ENCODE measurements at regions not wholly inside any gene's neighbourhood (a gene's known extent, or its start where the extent isn't known, plus 50 kb on each side); places are given as distances from the start of the nearest gene placed in this dataset.

DNA sequence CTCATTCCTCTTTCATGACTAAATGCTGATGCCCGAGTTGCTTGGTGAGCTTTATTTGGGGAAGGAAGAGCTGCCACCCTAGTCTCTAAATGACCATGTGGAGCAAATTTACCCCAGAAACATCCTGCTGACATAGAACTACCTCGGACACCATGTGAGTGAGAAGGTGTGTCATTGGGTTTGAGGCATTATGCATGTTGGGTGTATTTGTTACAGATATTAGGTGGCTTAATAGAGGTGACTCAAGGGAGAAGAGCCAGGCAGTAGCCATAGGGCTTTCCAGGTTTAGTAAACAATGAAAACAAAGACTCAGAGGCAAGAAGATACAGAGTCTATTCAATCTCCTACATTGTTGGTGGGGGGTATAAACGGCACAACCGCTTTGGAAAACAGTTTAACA, 581.5 kb downstream of the CCDC171 start:
- H3K27me3 ChIP-seq (ENCODE audit: control insufficient read depth, insufficient read depth, low read length, poor library complexity, severe bottlenecking): no peaks in the 10 kb centered on the region
- peaks cover 5% of the 10 kb centered on the region for H3K9me3 Mint-ChIP-seq
- H3K4me3 ChIP-seq (ENCODE audit: low read length): no peak overlapping the region
- no peaks in the 10 kb centered on the region for H3K36me3 ChIP-seq (ENCODE audit: control insufficient read depth, insufficient read depth, low read length)
- H3K9ac ChIP-seq (ENCODE audit: extremely low read depth, low read length, poor library complexity, severe bottlenecking): no peak overlapping the region
- DNase-seq: no peak
- no peaks in the 10 kb centered on the region for H3K4me1 Mint-ChIP-seq
- H3K4me1 ChIP-seq (ENCODE audit: control insufficient read depth, insufficient read depth, low read length): no peaks in the 10 kb centered on the region
- H3K27ac Mint-ChIP-seq: no peak overlapping the region
- H3K36me3 Mint-ChIP-seq (ENCODE audit: low read depth): no peaks in the 10 kb centered on the region
- H3K27ac ChIP-seq (ENCODE audit: low read depth, low read length): no peak overlapping the region
- WGBS, 2 experiments (ENCODE audit: insufficient coverage in 1 of 2, insufficient read length in 1 of 2): 94 to 96% methylated on average over 3 to 4 of the region's 4 CpGs
- H3K4me3 Mint-ChIP-seq: no peak overlapping the region
- TF ChIP-seq, protein P1, sequence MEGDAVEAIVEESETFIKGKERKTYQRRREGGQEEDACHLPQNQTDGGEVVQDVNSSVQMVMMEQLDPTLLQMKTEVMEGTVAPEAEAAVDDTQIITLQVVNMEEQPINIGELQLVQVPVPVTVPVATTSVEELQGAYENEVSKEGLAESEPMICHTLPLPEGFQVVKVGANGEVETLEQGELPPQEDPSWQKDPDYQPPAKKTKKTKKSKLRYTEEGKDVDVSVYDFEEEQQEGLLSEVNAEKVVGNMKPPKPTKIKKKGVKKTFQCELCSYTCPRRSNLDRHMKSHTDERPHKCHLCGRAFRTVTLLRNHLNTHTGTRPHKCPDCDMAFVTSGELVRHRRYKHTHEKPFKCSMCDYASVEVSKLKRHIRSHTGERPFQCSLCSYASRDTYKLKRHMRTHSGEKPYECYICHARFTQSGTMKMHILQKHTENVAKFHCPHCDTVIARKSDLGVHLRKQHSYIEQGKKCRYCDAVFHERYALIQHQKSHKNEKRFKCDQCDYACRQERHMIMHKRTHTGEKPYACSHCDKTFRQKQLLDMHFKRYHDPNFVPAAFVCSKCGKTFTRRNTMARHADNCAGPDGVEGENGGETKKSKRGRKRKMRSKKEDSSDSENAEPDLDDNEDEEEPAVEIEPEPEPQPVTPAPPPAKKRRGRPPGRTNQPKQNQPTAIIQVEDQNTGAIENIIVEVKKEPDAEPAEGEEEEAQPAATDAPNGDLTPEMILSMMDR (conservative IDR thresholded peaks at IDR 0.05): no peak
- no peaks in the 10 kb centered on the region for H3K9me3 ChIP-seq (ENCODE audit: control insufficient read depth, low read length)
- peaks cover 10% of the 10 kb centered on the region for H3K27me3 Mint-ChIP-seq (ENCODE audit: insufficient read depth)

GRCh38 chr9:16135968-16136367, 583.1 kb downstream of the CCDC171 start:
- no peak overlapping the region for H3K27ac Mint-ChIP-seq

DNA sequence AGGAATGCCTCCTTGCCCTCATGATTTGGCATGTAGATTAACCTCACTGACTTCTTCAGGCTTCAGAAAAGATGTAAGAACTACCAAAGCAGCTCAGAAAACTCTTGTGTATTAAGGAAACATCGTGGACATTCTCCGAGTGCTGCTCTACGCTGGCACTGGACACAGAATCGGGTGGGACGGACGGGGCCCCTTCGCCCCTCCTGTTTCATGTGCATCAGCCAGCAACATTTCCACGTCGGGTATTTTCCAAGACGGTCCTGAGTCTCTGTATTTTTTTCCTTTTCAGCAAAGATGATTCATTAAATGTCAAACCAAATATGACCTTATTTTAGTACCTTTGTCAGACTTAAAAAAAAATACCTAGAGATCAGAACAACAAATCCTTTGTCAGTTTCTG, 583.6 kb downstream of the CCDC171 start:
- no peaks in the 10 kb centered on the region for H3K4me1 Mint-ChIP-seq
- no peaks in the 10 kb centered on the region for H3K27me3 ChIP-seq (ENCODE audit: control insufficient read depth, insufficient read depth, low read length, poor library complexity, severe bottlenecking)
- no peaks in the 10 kb centered on the region for H3K9me3 Mint-ChIP-seq
- H3K36me3 Mint-ChIP-seq (ENCODE audit: low read depth): no peaks in the 10 kb centered on the region
- TF ChIP-seq, protein P1 (conservative IDR thresholded peaks at IDR 0.05): no peak
- H3K4me3 Mint-ChIP-seq: no peak overlapping the region
- no peak overlapping the region for H3K9ac ChIP-seq (ENCODE audit: extremely low read depth, low read length, poor library complexity, severe bottlenecking)
- H3K36me3 ChIP-seq (ENCODE audit: control insufficient read depth, insufficient read depth, low read length): no peaks in the 10 kb centered on the region
- H3K27ac Mint-ChIP-seq: no peak overlapping the region
- no peak overlapping the region for H3K4me3 ChIP-seq (ENCODE audit: low read length)
- H3K27me3 Mint-ChIP-seq (ENCODE audit: insufficient read depth): peaks cover 10% of the 10 kb centered on the region
- no peak for DNase-seq
- H3K27ac ChIP-seq (ENCODE audit: low read depth, low read length): no peak overlapping the region
- H3K9me3 ChIP-seq (ENCODE audit: control insufficient read depth, low read length): no peaks in the 10 kb centered on the region
- H3K4me1 ChIP-seq (ENCODE audit: control insufficient read depth, insufficient read depth, low read length): no peaks in the 10 kb centered on the region
- whole genome bisulfite sequencing, 2 experiments (ENCODE audit: insufficient coverage in 1 of 2, insufficient read length in 1 of 2): 89 to 97% methylated on average over 9 to 10 of the region's 10 CpGs

More at GRCh38 chr9:16135968-16136367, 583.1 kb downstream of the CCDC171 start:
- WGBS, 2 experiments (ENCODE audit: insufficient coverage in 1 of 2, insufficient read length in 1 of 2): 80 to 97% methylated on average over 1 of the region's 1 CpG
- H3K4me3 Mint-ChIP-seq: no peak overlapping the region
- no peaks in the 10 kb centered on the region for H3K36me3 Mint-ChIP-seq (ENCODE audit: low read depth)
- H3K9me3 Mint-ChIP-seq: no peaks in the 10 kb centered on the region
- H3K4me3 ChIP-seq (ENCODE audit: low read length): no peak overlapping the region
- TF ChIP-seq, protein P1 (conservative IDR thresholded peaks at IDR 0.05): no peak
- H3K36me3 ChIP-seq (ENCODE audit: control insufficient read depth, insufficient read depth, low read length): no peaks in the 10 kb centered on the region
- no peak overlapping the region for H3K27ac ChIP-seq (ENCODE audit: low read depth, low read length)
- H3K4me1 Mint-ChIP-seq: no peaks in the 10 kb centered on the region
- no peak overlapping the region for H3K9ac ChIP-seq (ENCODE audit: extremely low read depth, low read length, poor library complexity, severe bottlenecking)
- no peaks in the 10 kb centered on the region for H3K4me1 ChIP-seq (ENCODE audit: control insufficient read depth, insufficient read depth, low read length)
- no peak for DNase-seq
- no peaks in the 10 kb centered on the region for H3K27me3 ChIP-seq (ENCODE audit: control insufficient read depth, insufficient read depth, low read length, poor library complexity, severe bottlenecking)
- no peaks in the 10 kb centered on the region for H3K9me3 ChIP-seq (ENCODE audit: control insufficient read depth, low read length)
- peaks cover 10% of the 10 kb centered on the region for H3K27me3 Mint-ChIP-seq (ENCODE audit: insufficient read depth)
